GM21786 (cell line): ENCODE measurements at regions not wholly inside any gene's neighbourhood (a gene's known extent, or its start where the extent isn't known, plus 50 kb on each side); places are given as distances from the start of the nearest gene placed in this dataset.
"Not testable (repeated sequence)": the region's sequence is repeated elsewhere in the genome, so short reads cannot be mapped to it uniquely, and the experiment has no call there.

Experiments used
- ATAC-seq: cut with Tn5 transposase; IDR thresholded peaks from one replicate; pipeline ENCODE4 v1.9.1; 2021; ENCODE audit not compliant: unreplicated experiment

- ATAC-seq, result no peak
These were observed 54.4 kb upstream of the JAK1 start for GRCh38 chr1:65020774-65021173.

GRCh38 chr1:65021795-65022194, 55.4 kb upstream of the JAK1 start:
- ATAC-seq, result no peak

- ATAC-seq, result no peak
These were observed 55.9 kb upstream of the JAK1 start for GRCh38 chr1:65022216-65022615.

- ATAC-seq, result no peak
These were observed 59.4 kb upstream of the JAK1 start for GRCh38 chr1:65025794-65026193.

- no peak for ATAC-seq
These were observed 59.9 kb upstream of the JAK1 start for GRCh38 chr1:65026235-65026634.

- no peak for ATAC-seq
These were observed 61.5 kb upstream of the JAK1 start for GRCh38 chr1:65027666-65028358.

GRCh38 chr1:65029434-65029833, 63.1 kb upstream of the JAK1 start:
- not testable (repeated sequence) for ATAC-seq

GRCh38 chr1:65034879-65035278, 68.5 kb upstream of the JAK1 start:
- not testable (repeated sequence) for ATAC-seq

- no peak for ATAC-seq
These were observed 70.3 kb upstream of the JAK1 start for GRCh38 chr1:65036570-65037051.

- no peak for ATAC-seq
These were observed 72.7 kb upstream of the JAK1 start for GRCh38 chr1:65039066-65039465.

- no peak for ATAC-seq
These were observed 73.2 kb upstream of the JAK1 start for GRCh38 chr1:65039508-65039907.

- no peak for ATAC-seq
These were observed 76.1 kb upstream of the JAK1 start for GRCh38 chr1:65042467-65042866.

GRCh38 chr1:65044411-65044810, 78.1 kb upstream of the JAK1 start:
- no peak for ATAC-seq

GRCh38 chr1:65045022-65045817, 78.9 kb upstream of the JAK1 start:
- ATAC-seq, result no peak

- no peak for ATAC-seq
These were observed 82.0 kb upstream of the JAK1 start for GRCh38 chr1:65048335-65048734.

- no peak for ATAC-seq
These were observed 83.8 kb upstream of the JAK1 start for GRCh38 chr1:65049941-65050713.

- ATAC-seq, result no peak
These were observed 84.4 kb upstream of the JAK1 start for GRCh38 chr1:65050735-65051134.

GRCh38 chr1:65054481-65054880, 88.1 kb upstream of the JAK1 start:
- no peak for ATAC-seq

GRCh38 chr1:65055747-65056146, 89.4 kb upstream of the JAK1 start:
- no peak for ATAC-seq

- no peak for ATAC-seq
These were observed 89.9 kb upstream of the JAK1 start for GRCh38 chr1:65056234-65056633.

- no peak for ATAC-seq
These were observed 90.5 kb upstream of the JAK1 start for GRCh38 chr1:65056866-65057265.
